ENCODE measurements at regions not wholly inside any gene's neighbourhood (a gene's known extent, or its start where the extent isn't known, plus 50 kb on each side); places are given as distances from the start of the nearest gene placed in this dataset.
A peak's percentile ranks its signal among the peaks of the same experiment; 100 is the strongest.

GRCh38 chr20:61119794-61120410 lies 132.2 kb upstream of the CDH4 start:
- no peak for DNase-seq

GRCh38 chr20:61120595-61121515 lies 131.2 kb upstream of the CDH4 start:
- DNase-seq = peak; percentile 65

- DNase-seq = no peak
Observed at GRCh38 chr20:61121661-61122060, 130.4 kb upstream of the CDH4 start.

GRCh38 chr20:61123286-61123685 lies 128.8 kb upstream of the CDH4 start:
- no peak for DNase-seq

GRCh38 chr20:61123751-61124368 lies 128.2 kb upstream of the CDH4 start:
- DNase-seq = no peak

- DNase-seq = no peak
Observed at GRCh38 chr20:61125076-61125475, 127.0 kb upstream of the CDH4 start.

- no peak for DNase-seq
Observed at GRCh38 chr20:61125546-61126180, 126.4 kb upstream of the CDH4 start.

GRCh38 chr20:61126369-61127195 lies 125.5 kb upstream of the CDH4 start:
- DNase-seq = no peak

- no peak for DNase-seq
Observed at GRCh38 chr20:61127311-61128039, 124.6 kb upstream of the CDH4 start.

- DNase-seq = no peak
Observed at GRCh38 chr20:61128701-61129269, 123.3 kb upstream of the CDH4 start.

GRCh38 chr20:61129311-61129710 lies 122.8 kb upstream of the CDH4 start:
- no peak for DNase-seq

- DNase-seq = no peak
Observed at GRCh38 chr20:61130156-61130555, 121.9 kb upstream of the CDH4 start.

- DNase-seq = no peak
Observed at GRCh38 chr20:61131944-61132343, 120.1 kb upstream of the CDH4 start.

GRCh38 chr20:61133611-61134010 lies 118.5 kb upstream of the CDH4 start:
- DNase-seq = no peak

- no peak for DNase-seq
Observed at GRCh38 chr20:61134296-61135030, 117.6 kb upstream of the CDH4 start.

- no peak for DNase-seq
Observed at GRCh38 chr20:61135266-61135665, 116.8 kb upstream of the CDH4 start.

GRCh38 chr20:61135968-61136367 lies 116.1 kb upstream of the CDH4 start:
- DNase-seq = no peak

- DNase-seq = no peak
Observed at GRCh38 chr20:61138566-61138965, 113.5 kb upstream of the CDH4 start.

GRCh38 chr20:61139031-61139430 lies 113.0 kb upstream of the CDH4 start:
- no peak for DNase-seq

- DNase-seq = no peak
Observed at GRCh38 chr20:61140576-61140975, 111.5 kb upstream of the CDH4 start.

- no peak for DNase-seq
Observed at GRCh38 chr20:61146023-61146422, 106.0 kb upstream of the CDH4 start.

Measured in activated CD4-positive, alpha-beta T cell treated with anti-CD3 and anti-CD28 coated beads, Interleukin-10, Interleukin-2, amounts not matched to agents 100 ng/mL and 50 ng/mL, durations not matched to agents 16 hours and 8 hours (primary cell).